Stomach (tissue), 8 donors: ENCODE measurements at regions not wholly inside any gene's neighbourhood (a gene's known extent, or its start where the extent isn't known, plus 50 kb on each side); places are given as distances from the start of the nearest gene placed in this dataset.
"Not testable (repeated sequence)": the region's sequence is repeated elsewhere in the genome, so short reads cannot be mapped to it uniquely, and the experiment has no call there.

Experiments used
- DNase-seq, 2 donors: peaks; one replicate each; pipeline versions ENCODE4 v3.0.0 to v3.0.0-alpha.2; 2013 to 2019
- H3K27ac ChIP-seq, 5 donors: fragments of 200-600 bp in 4 of 5; sonication (generic) in 4 of 5; one replicate each; pipeline ENCODE4 v1.5.1; 2013 to 2019; ENCODE audit warnings: mild to moderate bottlenecking in 1 of 5, moderate library complexity in 1 of 5
- H3K27me3 ChIP-seq, 3 donors: fragments of 200-600 bp; sonication (generic); one replicate each; pipeline ENCODE4 v1.5.1; 2017 to 2019; ENCODE audit warnings: mixed run types in 1 of 3
- H3K36me3 ChIP-seq, 4 donors: fragments of 200-600 bp; sonication (generic); 1 replicate in 3 of 4; 2 replicates in 1 of 4; pipeline ENCODE4 v1.5.1; 2016 to 2019
- H3K4me1 ChIP-seq, 4 donors: fragments of 200-600 bp; sonication (generic); one replicate each; pipeline ENCODE4 v1.5.1; 2016 to 2019
- H3K4me3 ChIP-seq, 4 donors: fragments of 200-600 bp; sonication (generic) in 3 of 4; one replicate each; pipeline ENCODE4 v1.5.1; 2016 to 2019; ENCODE audit warnings: mild to moderate bottlenecking in 1 of 4
- H3K9me3 ChIP-seq, 4 donors: fragments of 200-600 bp; sonication (generic); one replicate each; pipeline ENCODE4 v1.5.1; 2016 to 2019
- EP300 ChIP-seq: sonication (generic); formaldehyde crosslinking; IDR thresholded peaks from one replicate; pipeline ENCODE4 v1.6.1; 2017; ENCODE audit warnings: antibody characterized with exemption
- POLR2A ChIP-seq, 4 donors: fragments of 450-650 bp; IDR thresholded peaks; one replicate each; pipeline ENCODE4 v1.6.1; 2016; ENCODE audit warnings: antibody characterized with exemption in 4 of 4, control low read depth in 2 of 4, mild to moderate bottlenecking in 1 of 4, moderate library complexity in 1 of 4
- POLR2AphosphoS5 ChIP-seq, 3 donors: sonication (generic); formaldehyde crosslinking; IDR thresholded peaks; one replicate each; pipeline ENCODE4 v1.6.1; 2016; ENCODE audit warnings: antibody characterized with exemption in 3 of 3
- WGBS, 5 donors: extraction: QIAGEN DNeasy Blood & Tissue Kit in 3 of 5; methylation state at CpG; one replicate each; pipeline versions ENCODE4 v1.1.5 to v1.1.7; 2013 to 2018; 5-methylcytosine and 5-hydroxymethylcytosine counted together
- intact Hi-C: fragments of 100-400 bp; cut with DNase I; formaldehyde crosslinking; loops from one replicate; pipeline ENCODE4 v1.15.1; 2023; ENCODE audit warnings: low total_unique reads
- TF ChIP-seq, protein P1 (sequence below), 7 experiments: fragments of 450-650 bp in 4 of 7; fragments of 200-600 bp in 3 of 7; sonication (generic) in 3 of 7; IDR thresholded peaks; one replicate each; pipeline ENCODE4 v1.5.1; 2016 to 2019; ENCODE audit warnings: antibody characterized with exemption in 7 of 7, control low read depth in 2 of 7, mild to moderate bottlenecking in 1 of 7
- donor health status: healthy with polysubstance abuse.
- donor health status: Bipolar disorder and iron deficiency.
- donor health status: healthy.

- TF ChIP-seq POLR2AphosphoS5 (IDR thresholded peaks at IDR 0.05) (no peak), EP300 (no peak), POLR2A (IDR thresholded peaks at IDR 0.05) (no peak)
- TF ChIP-seq, protein P1, sequence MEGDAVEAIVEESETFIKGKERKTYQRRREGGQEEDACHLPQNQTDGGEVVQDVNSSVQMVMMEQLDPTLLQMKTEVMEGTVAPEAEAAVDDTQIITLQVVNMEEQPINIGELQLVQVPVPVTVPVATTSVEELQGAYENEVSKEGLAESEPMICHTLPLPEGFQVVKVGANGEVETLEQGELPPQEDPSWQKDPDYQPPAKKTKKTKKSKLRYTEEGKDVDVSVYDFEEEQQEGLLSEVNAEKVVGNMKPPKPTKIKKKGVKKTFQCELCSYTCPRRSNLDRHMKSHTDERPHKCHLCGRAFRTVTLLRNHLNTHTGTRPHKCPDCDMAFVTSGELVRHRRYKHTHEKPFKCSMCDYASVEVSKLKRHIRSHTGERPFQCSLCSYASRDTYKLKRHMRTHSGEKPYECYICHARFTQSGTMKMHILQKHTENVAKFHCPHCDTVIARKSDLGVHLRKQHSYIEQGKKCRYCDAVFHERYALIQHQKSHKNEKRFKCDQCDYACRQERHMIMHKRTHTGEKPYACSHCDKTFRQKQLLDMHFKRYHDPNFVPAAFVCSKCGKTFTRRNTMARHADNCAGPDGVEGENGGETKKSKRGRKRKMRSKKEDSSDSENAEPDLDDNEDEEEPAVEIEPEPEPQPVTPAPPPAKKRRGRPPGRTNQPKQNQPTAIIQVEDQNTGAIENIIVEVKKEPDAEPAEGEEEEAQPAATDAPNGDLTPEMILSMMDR (IDR thresholded peaks at IDR 0.05) = no peak
- WGBS, 5 donors = 9 to 19% (median 14%) methylated on average over 11 to 12 of the region's 12 CpGs
- intact Hi-C loops = no loop called here
- H3K27ac ChIP-seq = no peak overlapping the region
- peaks cover 0 to 20% (median 10%) of the 10 kb centered on the region in 4 donors for H3K9me3 ChIP-seq
- DNase-seq = no peak
- H3K4me3 ChIP-seq = no peak overlapping the region
- H3K36me3 ChIP-seq = no peaks in the 10 kb centered on the region
- no peaks in the 10 kb centered on the region for H3K4me1 ChIP-seq
- peaks cover 0 to 9% (median 0%) of the 10 kb centered on the region in 3 donors for H3K27me3 ChIP-seq
These were observed 192.5 kb downstream of the ASMT start for GRCh38 chrX:1807301-1807731.

GRCh38 chrX:1809581-1809980 lies 194.7 kb downstream of the ASMT start:
- H3K9me3 ChIP-seq = peaks cover 0 to 20% (median 10%) of the 10 kb centered on the region in 4 donors
- intact Hi-C loops = no loop called here
- WGBS, 5 donors = 87 to 99% (median 92%) methylated on average over 5 of the region's 5 CpGs
- H3K36me3 ChIP-seq = no peaks in the 10 kb centered on the region
- TF ChIP-seq EP300 (no peak), POLR2AphosphoS5 (IDR thresholded peaks at IDR 0.05) (no peak), POLR2A (IDR thresholded peaks at IDR 0.05) (no peak)
- TF ChIP-seq, protein P1 (IDR thresholded peaks at IDR 0.05) = no peak
- H3K4me3 ChIP-seq = no peak overlapping the region
- DNase-seq = no peak
- H3K27ac ChIP-seq = no peak overlapping the region
- H3K4me1 ChIP-seq = no peaks in the 10 kb centered on the region
- H3K27me3 ChIP-seq = peaks cover 0 to 9% (median 0%) of the 10 kb centered on the region in 3 donors

DNA sequence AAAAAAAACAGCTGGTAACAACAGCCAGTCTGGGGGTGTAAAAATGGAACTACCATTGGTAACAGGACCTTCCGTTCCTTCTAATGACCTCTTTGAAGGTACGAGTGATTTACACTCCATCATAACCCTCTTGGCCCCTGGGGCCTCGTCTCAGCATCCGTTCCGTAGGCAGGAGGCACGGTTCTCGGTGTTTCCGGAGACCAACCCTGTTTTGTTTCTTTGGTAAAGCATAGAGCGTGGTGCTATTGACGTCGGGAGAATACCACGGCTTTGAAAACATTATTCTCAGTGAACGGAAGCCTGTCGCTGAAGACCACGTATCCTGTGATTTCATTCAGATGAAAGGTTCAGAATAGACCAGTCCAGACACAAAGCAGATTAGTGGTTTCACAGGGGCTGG lies 198.9 kb downstream of the ASMT start:
- TF ChIP-seq EP300 = no peak
- TF ChIP-seq POLR2AphosphoS5 (IDR thresholded peaks at IDR 0.05) = no peak
- TF ChIP-seq, protein P1 (IDR thresholded peaks at IDR 0.05) = no peak
- TF ChIP-seq POLR2A (IDR thresholded peaks at IDR 0.05) = no peak
- H3K4me1 ChIP-seq = no peaks in the 10 kb centered on the region
- H3K36me3 ChIP-seq = no peaks in the 10 kb centered on the region
- 76 to 87% (median 80%) methylated on average over 15 of the region's 15 CpGs for WGBS, 5 donors
- H3K27me3 ChIP-seq = no peaks in the 10 kb centered on the region
- H3K4me3 ChIP-seq = no peak overlapping the region
- intact Hi-C loops = no loop called here
- H3K27ac ChIP-seq = no peak overlapping the region
- peaks cover 0 to 20% (median 12%) of the 10 kb centered on the region in 4 donors for H3K9me3 ChIP-seq
- peak in 1 of 2 donors; percentile 9 for DNase-seq

DNA sequence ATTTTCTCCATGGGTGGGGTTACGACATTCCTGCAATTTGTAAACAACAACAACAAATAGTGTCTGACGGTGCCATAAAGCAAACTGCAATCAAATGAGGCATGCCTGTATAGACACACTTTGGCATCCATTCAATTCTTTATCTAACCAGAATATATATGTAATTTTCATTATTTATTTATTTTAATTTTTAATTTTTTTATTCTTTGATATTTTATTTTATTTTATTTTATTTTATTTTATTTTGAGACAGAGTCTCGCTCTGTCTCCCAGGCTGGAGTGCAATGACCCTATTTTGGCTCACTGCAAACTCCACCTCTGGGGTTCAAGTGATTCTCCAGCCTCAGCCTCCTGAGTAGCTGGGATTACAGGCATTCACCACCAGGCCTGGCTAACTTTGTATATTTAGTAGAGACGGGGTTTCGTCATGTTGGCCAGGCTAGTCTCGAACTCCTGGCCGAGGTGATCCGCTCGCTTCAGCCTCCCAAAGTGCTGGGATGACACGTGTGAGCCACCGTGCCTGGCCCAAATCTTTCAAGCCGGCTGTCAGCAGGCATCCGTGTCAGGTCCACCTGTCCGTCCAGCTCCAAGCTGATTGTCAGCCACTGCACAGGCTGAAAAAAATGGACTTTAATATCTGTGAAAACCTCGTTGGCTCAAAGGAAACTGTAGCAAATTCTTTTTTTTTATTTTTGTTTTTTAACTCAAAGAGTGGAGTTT lies 200.8 kb downstream of the ASMT start:
- DNase-seq = no peak
- H3K27me3 ChIP-seq = no peaks in the 10 kb centered on the region
- WGBS, 5 donors = 90 to 92% (median 91%) methylated on average over 15 of the region's 15 CpGs
- no peaks in the 10 kb centered on the region for H3K4me1 ChIP-seq
- peaks cover 0 to 10% (median 6%) of the 10 kb centered on the region in 4 donors for H3K9me3 ChIP-seq
- H3K36me3 ChIP-seq = no peaks in the 10 kb centered on the region
- H3K27ac ChIP-seq = no peak overlapping the region
- TF ChIP-seq POLR2A (IDR thresholded peaks at IDR 0.05) (no peak), POLR2AphosphoS5 (IDR thresholded peaks at IDR 0.05) (no peak), EP300 (no peak)
- TF ChIP-seq, protein P1 (IDR thresholded peaks at IDR 0.05) = no peak
- no peak overlapping the region for H3K4me3 ChIP-seq
- intact Hi-C loops = no loop called here

- WGBS, 5 donors = 86 to 96% (median 92%) methylated on average over 14 to 17 of the region's 17 CpGs
- H3K9me3 ChIP-seq, H3K4me3 ChIP-seq, H3K27ac ChIP-seq, DNase-seq, H3K27me3 ChIP-seq, H3K4me1 ChIP-seq, H3K36me3 ChIP-seq, intact Hi-C loops: not testable (repeated sequence)
These were observed 201.6 kb downstream of the ASMT start for GRCh38 chrX:1816387-1816982.
